K562 (cell line): ENCODE measurements at regions not wholly inside any gene's neighbourhood (a gene's known extent, or its start where the extent isn't known, plus 50 kb on each side); places are given as distances from the start of the nearest gene placed in this dataset.
A peak's percentile ranks its signal among the peaks of the same experiment; 100 is the strongest.
"Not testable (repeated sequence)": the region's sequence is repeated elsewhere in the genome, so short reads cannot be mapped to it uniquely, and the experiment has no call there.

Experiments
- ATAC-seq: fragments of 200-7000 bp; cut with Tn5 transposase; 3 replicates; pipeline ENCODE4 v1.9.1; 2020; ENCODE audit warnings: moderate library complexity
- BruUV-seq: library from RNA; stranded (reverse); fragments of 400-500 nt; replicated peaks from 2 replicates; lab custom pipeline; 2021; lab: Mats Ljungman, UMichigan
- CTCF ChIA-PET: fragments of 300-600 bp; formaldehyde crosslinking; extraction: SDS; loops from one replicate; lab custom pipeline; 2021; ENCODE audit warnings: low intra/inter-chr PET ratio; lab: Yijun Ruan, JAX
- POLR2A ChIA-PET: fragments of 300-600, 350-650 bp; sonication (Branson Sonifier 250); formaldehyde crosslinking; extraction: SDS; loops from one replicate; lab custom pipeline; 2021; ENCODE audit warnings: antibody characterized with exemption, inconsistent platforms; lab: Yijun Ruan, JAX
- DNase-seq, 4 experiments: peaks; one replicate each; pipeline versions ENCODE4 v3.0.0 to v3.0.0-alpha.2; 2011 to 2018; ENCODE audit warnings: low spot score in 3 of 4, mixed read lengths in 3 of 4; ENCODE audit errors: extremely low read depth in 1 of 4
- FAIRE-seq: peaks from 2 replicates; lab custom pipeline; 2011; peaks lifted over from hg19 to GRCh38; lab: Jason Lieb, UNC
- H2AFZ ChIP-seq: 2 replicates; pipeline ENCODE4 v1.6.0; 2011; ENCODE audit warnings: low read depth, low read length, control low read depth, inconsistent platforms
- H3K27ac ChIP-seq: fragments of 200-600 bp; 3 replicates; pipeline ENCODE4 v1.8.0; 2011; ENCODE audit warnings: low read depth, mild to moderate bottlenecking, control low read depth, inconsistent platforms, low read length, moderate library complexity, mixed read lengths; ENCODE audit errors: extremely low read depth
- H3K27me3 ChIP-seq, 2 experiments: fragments of 300-600 bp in 1 of 2; 2 replicates in 1 of 2; 3 replicates in 1 of 2; pipeline versions ENCODE4 v1.6.0 to v1.8.0; 2011; ENCODE audit warnings: inconsistent platforms in 2 of 2, low read length in 2 of 2, mild to moderate bottlenecking in 1 of 2, mixed read lengths in 1 of 2, moderate library complexity in 1 of 2; ENCODE audit not compliant: control insufficient read depth in 2 of 2, insufficient read depth in 2 of 2
- H3K36me3 ChIP-seq: fragments of 300-600 bp; 3 replicates; pipeline ENCODE4 v1.8.0; 2011; ENCODE audit warnings: mild to moderate bottlenecking, low read length, inconsistent platforms; ENCODE audit not compliant: control insufficient read depth, insufficient read depth
- H3K4me1 ChIP-seq, 2 experiments: fragments of 200-600 bp in 1 of 2; replicated peaks in 1 of 2; 2 replicates in 1 of 2; 3 replicates in 1 of 2; pipeline versions ENCODE4 v1.5.1 to v1.8.0; 2011; ENCODE audit warnings: inconsistent platforms in 2 of 2, low read length in 2 of 2, mild to moderate bottlenecking in 1 of 2, mixed read lengths in 1 of 2, moderate library complexity in 1 of 2; ENCODE audit not compliant: control insufficient read depth in 2 of 2, insufficient read depth in 2 of 2
- H3K4me2 ChIP-seq: 2 replicates; pipeline ENCODE4 v1.6.1; 2011; ENCODE audit warnings: low read length, control low read depth, inconsistent platforms, mixed read lengths; ENCODE audit not compliant: insufficient read depth
- H3K4me3 ChIP-seq: fragments of 200-600 bp; sonication (generic), shearing (Covaris generic); 2 replicates; pipeline ENCODE4 v1.5.1; 2016; ENCODE audit warnings: control low read depth, inconsistent platforms
- H3K79me2 ChIP-seq: fragments of 200-600 bp; 3 replicates; pipeline ENCODE4 v1.8.0; 2011; ENCODE audit warnings: low read length, inconsistent platforms; ENCODE audit not compliant: control insufficient read depth, insufficient read depth
- H3K9ac ChIP-seq, 2 experiments: 2 replicates each; pipeline versions ENCODE4 v1.6.0 to v1.6.1; 2011; ENCODE audit warnings: low read depth in 2 of 2, low read length in 2 of 2, control low read depth in 1 of 2, inconsistent platforms in 1 of 2, mild to moderate bottlenecking in 1 of 2, mixed read lengths in 1 of 2; ENCODE audit not compliant: insufficient read depth in 1 of 2
- H3K9me1 ChIP-seq: one replicate; pipeline ENCODE4 v1.6.0; 2011; ENCODE audit warnings: inconsistent platforms, mild to moderate bottlenecking, low read length, moderate library complexity; ENCODE audit not compliant: control insufficient read depth, insufficient read depth
- H3K9me3 ChIP-seq: replicated peaks from 2 replicates; pipeline ENCODE4 v1.5.1; 2011; ENCODE audit warnings: low read depth, low read length, inconsistent platforms; ENCODE audit not compliant: control insufficient read depth, insufficient read depth
- H4K20me1 ChIP-seq: replicated peaks from 2 replicates; pipeline ENCODE4 v1.6.1; 2011; ENCODE audit warnings: low read length, inconsistent platforms, mixed read lengths; ENCODE audit not compliant: control insufficient read depth, insufficient read depth
- ARID1B ChIP-seq: fragments of 450-650 bp; IDR thresholded peaks from 2 replicates; pipeline ENCODE4 v1.6.1; 2016; ENCODE audit warnings: antibody characterized with exemption, mild to moderate bottlenecking, inconsistent platforms
- CBFA2T3 ChIP-seq: fragments of 450-650 bp; IDR thresholded peaks from 2 replicates; pipeline ENCODE4 v1.6.1; 2017
- FOSL1 ChIP-seq: fragments of 200-800 bp; sonication (Bioruptor generic); conservative IDR thresholded peaks from 2 replicates; pipeline ENCODE4 v1.6.1; 2016; ENCODE audit warnings: missing genetic modification characterization, missing compliant biosample characterization
- NELFE ChIP-seq: IDR thresholded peaks from 2 replicates; pipeline ENCODE4 v1.6.1; 2011; ENCODE audit warnings: mild to moderate bottlenecking; ENCODE audit not compliant: insufficient read depth, insufficient read length
- TEAD4 ChIP-seq, 2 experiments: sonication (generic) in 1 of 2; formaldehyde crosslinking in 1 of 2; IDR thresholded peaks; 2 replicates each; pipeline versions ENCODE4 v1.6.1 to v1.8.0; 2012 to 2022; ENCODE audit warnings: borderline replicate concordance in 1 of 2, inconsistent platforms in 1 of 2, low read length in 1 of 2, mild to moderate bottlenecking in 1 of 2, missing genetic modification reagents in 1 of 2
- WGBS: fragments of 100-300 bp; shearing (Covaris generic); methylation state at CpG from one replicate; pipeline ENCODE4 v1.1.6; 2016; ENCODE audit warnings: low coverage, mixed read lengths; ENCODE audit not compliant: insufficient coverage; ENCODE audit errors: missing lambda C conversion rate; 5-methylcytosine and 5-hydroxymethylcytosine counted together
- in situ Hi-C: fragments of 300-500 bp; cut with MboI; formaldehyde crosslinking; loops from 4 replicates; pipeline ENCODE4 v1.15.0; 2018; ENCODE audit warnings: inconsistent platforms, mixed read lengths
- intact Hi-C: fragments of 100-400 bp; cut with micrococcal nuclease; formaldehyde crosslinking; loops from 2 replicates; pipeline ENCODE4 v1.14.2; 2022

- in situ Hi-C loops = no loop called here
- CTCF ChIA-PET = no interaction called here
Measured at GRCh38 chr1:65615859-65616258, 176.8 kb upstream of the PDE4B start.

GRCh38 chr1:65621721-65622120 lies 171.0 kb upstream of the PDE4B start:
- H3K9me3 ChIP-seq; H2AFZ ChIP-seq; ATAC-seq; H3K9me1 ChIP-seq; H3K79me2 ChIP-seq; H3K4me1 ChIP-seq; CTCF ChIA-PET; H4K20me1 ChIP-seq; H3K27ac ChIP-seq; DNase-seq; FAIRE-seq; in situ Hi-C loops; BruUV-seq; H3K4me3 ChIP-seq; intact Hi-C loops; H3K9ac ChIP-seq; H3K4me2 ChIP-seq; H3K27me3 ChIP-seq; TF ChIP-seq TEAD4 (CRISPR knock-in tag; IDR thresholded peaks at IDR 0.05; ENCODE audit: borderline replicate concordance): not testable (repeated sequence)
- peaks cover 85% of the 10 kb centered on the region for H3K36me3 ChIP-seq
- POLR2A ChIA-PET = interaction anchor here (0.6 kb wide), 1 partner anchor 197 kb away, joined by 3 read pairs; no protein-coding TSS in a partner anchor
- WGBS = 27% methylated on average over 1 of the region's 1 CpG
- 0 out of 2 replicates have a peak, but pooled peaks have one; percentile 18 for TF ChIP-seq TEAD4 (IDR thresholded peaks at IDR 0.05; ENCODE audit: low read length)
- TF ChIP-seq CBFA2T3 = peak; percentile 50; the same call in 1 of the 2 replicates
- 0 out of 2 replicates have a peak, but pooled peaks have one; percentile 13 for TF ChIP-seq ARID1B

More at GRCh38 chr1:65615859-65616258, 176.8 kb upstream of the PDE4B start:
- H4K20me1 ChIP-seq = no peaks in the 10 kb centered on the region
- intact Hi-C loops = no loop called here
- no peak for DNase-seq
- 41% methylated on average over 2 of the region's 2 CpGs for WGBS
- no peak overlapping the region for H3K4me3 ChIP-seq
- no peak overlapping the region for H3K4me2 ChIP-seq
- H3K9me3 ChIP-seq = no peaks in the 10 kb centered on the region
- peaks cover 72% of the 10 kb centered on the region; the same call in 2 of the 3 replicates for H3K36me3 ChIP-seq
- TF ChIP-seq FOSL1 (tag) (peak; percentile 59), NELFE (no peak)
- POLR2A ChIA-PET = interaction anchor here (1.4 kb wide), 1 partner anchor 18 kb away, joined by 3 read pairs; no protein-coding TSS in a partner anchor
- no peak overlapping the region for H3K9ac ChIP-seq
- no TSS peak for BruUV-seq
- H3K9me1 ChIP-seq = no peaks in the 10 kb centered on the region
- no peak for ATAC-seq
- no peaks in the 10 kb centered on the region for H3K27me3 ChIP-seq
- no peak for FAIRE-seq
- H3K27ac ChIP-seq = no peak overlapping the region
- H3K4me1 ChIP-seq = no peaks in the 10 kb centered on the region
- no peak overlapping the region for H2AFZ ChIP-seq
- no peaks in the 10 kb centered on the region for H3K79me2 ChIP-seq
